ENCODE measurements at regions not wholly inside any gene's neighbourhood (a gene's known extent, or its start where the extent isn't known, plus 50 kb on each side); places are given as distances from the start of the nearest gene placed in this dataset.

- TF ChIP-seq CTCF (conservative IDR thresholded peaks at IDR 0.05; ENCODE audit: low read depth, low read length) = no peak
- no peak for TF ChIP-seq EZH2 (IDR thresholded peaks at IDR 0.05; ENCODE audit: low read length, unreplicated experiment)
Observed at GRCh38 chr7:84923348-84923747, 263.5 kb downstream of the SEMA3D start.

Data from PC-3 (cell line).